Stimulated activated CD4-positive, alpha-beta T cell treated with anti-CD3 and anti-CD28 coated beads, Interleukin-4, amount 100 ng/mL, for 48 hours (primary cell): ENCODE measurements at regions not wholly inside any gene's neighbourhood (a gene's known extent, or its start where the extent isn't known, plus 50 kb on each side); places are given as distances from the start of the nearest gene placed in this dataset.

Experiments used
- DNase-seq, 2 donors: peaks; one replicate each; pipeline ENCODE4 v3.0.0-alpha.2; 2020; ENCODE audit warnings: low read depth in 2 of 2

- DNase-seq = no peak
Measured at GRCh38 chr17:79349506-79350400, 261.1 kb downstream of the RBFOX3 start.

GRCh38 chr17:79342376-79342775 lies 267.8 kb downstream of the ENGASE start:
- no peak for DNase-seq

- no peak for DNase-seq
Measured at GRCh38 chr17:79341816-79342215, 267.2 kb downstream of the ENGASE start.

GRCh38 chr17:79341222-79341780 lies 266.7 kb downstream of the ENGASE start:
- DNase-seq = no peak

GRCh38 chr17:79340333-79341221 lies 266.0 kb downstream of the ENGASE start:
- DNase-seq = no peak

GRCh38 chr17:79339321-79339720 lies 264.7 kb downstream of the ENGASE start:
- no peak for DNase-seq

- DNase-seq = no peak
Measured at GRCh38 chr17:79338604-79339003, 264.0 kb downstream of the ENGASE start.

- DNase-seq = no peak
Measured at GRCh38 chr17:79338152-79338551, 263.5 kb downstream of the ENGASE start.

GRCh38 chr17:79337053-79337452 lies 262.4 kb downstream of the ENGASE start:
- DNase-seq = no peak

- DNase-seq = no peak
Measured at GRCh38 chr17:79335456-79335855, 260.8 kb downstream of the ENGASE start.

GRCh38 chr17:79332011-79332554 lies 257.5 kb downstream of the ENGASE start:
- DNase-seq = no peak

GRCh38 chr17:79331492-79331891 lies 256.9 kb downstream of the ENGASE start:
- no peak for DNase-seq

- no peak for DNase-seq
Measured at GRCh38 chr17:79330696-79331095, 256.1 kb downstream of the ENGASE start.

GRCh38 chr17:79330229-79330628 lies 255.6 kb downstream of the ENGASE start:
- no peak for DNase-seq

- DNase-seq = no peak
Measured at GRCh38 chr17:79326814-79327213, 252.2 kb downstream of the ENGASE start.

GRCh38 chr17:79325709-79326430 lies 251.2 kb downstream of the ENGASE start:
- DNase-seq = no peak

- no peak for DNase-seq
Measured at GRCh38 chr17:79324194-79324593, 249.6 kb downstream of the ENGASE start.

GRCh38 chr17:79323566-79323965 lies 248.9 kb downstream of the ENGASE start:
- DNase-seq = no peak

GRCh38 chr17:79322211-79323123 lies 247.8 kb downstream of the ENGASE start:
- no peak for DNase-seq

- no peak for DNase-seq
Measured at GRCh38 chr17:79320331-79320730, 245.7 kb downstream of the ENGASE start.
